PC-3 (cell line): ENCODE measurements at regions not wholly inside any gene's neighbourhood (a gene's known extent, or its start where the extent isn't known, plus 50 kb on each side); places are given as distances from the start of the nearest gene placed in this dataset.
A peak's percentile ranks its signal among the peaks of the same experiment; 100 is the strongest.
"Not testable (repeated sequence)": the region's sequence is repeated elsewhere in the genome, so short reads cannot be mapped to it uniquely, and the experiment has no call there.

Experiments
- ATAC-seq: fragments of 200-7000 bp; cut with Tn5 transposase; 2 replicates; pipeline ENCODE4 v1.9.1; 2020; ENCODE audit warnings: mild to moderate bottlenecking, moderate library complexity
- BruUV-seq: library from RNA; stranded (reverse); fragments of 400-500 nt; replicated peaks from 2 replicates; lab custom pipeline; 2021; lab: Mats Ljungman, UMichigan
- CTCF ChIA-PET: fragments of 300-600 bp; sonication (Branson Sonifier 250); formaldehyde crosslinking; loops from one replicate; lab custom pipeline; 2022; ENCODE audit warnings: antibody characterized with exemption; lab: Charles Lee
- POLR2A ChIA-PET: fragments of 300-600 bp; sonication (Branson Sonifier 250); formaldehyde crosslinking; loops from one replicate; lab custom pipeline; 2022; ENCODE audit warnings: antibody characterized with exemption; ENCODE audit not compliant: unreplicated experiment; lab: Charles Lee
- DNase-seq: peaks from one replicate; pipeline ENCODE4 v3.0.0-alpha.2; 2015
- H2AFZ ChIP-seq: fragments of 300-600 bp; sonication (generic); 2 replicates; pipeline ENCODE4 v1.6.0; 2016; ENCODE audit warnings: antibody characterized with exemption, low read length
- H3F3A ChIP-seq: fragments of 300-600 bp; sonication (generic); one replicate; pipeline ENCODE4 v1.6.0; 2017; ENCODE audit warnings: antibody characterized with exemption, low read length, control low read depth, mild to moderate bottlenecking; ENCODE audit not compliant: unreplicated experiment
- H3K27ac ChIP-seq: fragments of 300-600 bp; sonication (generic); 2 replicates; pipeline ENCODE4 v1.5.1; 2016; ENCODE audit warnings: mild to moderate bottlenecking, low read length
- H3K27me3 ChIP-seq: fragments of 300-600 bp; sonication (generic); 2 replicates; pipeline ENCODE4 v1.6.1; 2016; ENCODE audit warnings: low read length, mixed read lengths
- H3K36me3 ChIP-seq: fragments of 300-600 bp; sonication (generic); 2 replicates; pipeline ENCODE4 v1.6.1; 2016; ENCODE audit warnings: low read depth, mixed run types, low read length, mixed read lengths
- H3K4me1 ChIP-seq: fragments of 300-600 bp; sonication (generic); 2 replicates; pipeline ENCODE4 v1.5.1; 2016; ENCODE audit warnings: low read length; ENCODE audit not compliant: insufficient read depth
- H3K4me2 ChIP-seq: fragments of 300-600 bp; sonication (generic); 2 replicates; pipeline ENCODE4 v1.6.0; 2016; ENCODE audit warnings: low read length
- H3K4me3 ChIP-seq: fragments of 300-600 bp; sonication (generic); 2 replicates; pipeline ENCODE4 v1.5.1; 2016; ENCODE audit warnings: mild to moderate bottlenecking, low read length, mixed read lengths
- H3K79me2 ChIP-seq: fragments of 300-600 bp; sonication (generic); 2 replicates; pipeline ENCODE4 v1.6.1; 2017; ENCODE audit warnings: low read length, mixed read lengths
- H3K9ac ChIP-seq: fragments of 300-600 bp; sonication (generic); 2 replicates; pipeline ENCODE4 v1.6.0; 2016; ENCODE audit warnings: mild to moderate bottlenecking, low read length
- H3K9me2 ChIP-seq: fragments of 300-600 bp; sonication (generic); replicated peaks from 2 replicates; pipeline ENCODE4 v1.6.1; 2016; ENCODE audit warnings: mixed run types, low read length, mixed read lengths
- H3K9me3 ChIP-seq: fragments of 300-600 bp; sonication (generic); 2 replicates; pipeline ENCODE4 v1.6.1; 2016; ENCODE audit warnings: low read length, mixed read lengths
- H4K20me1 ChIP-seq: fragments of 300-600 bp; sonication (generic); 2 replicates; pipeline ENCODE4 v1.6.1; 2016; ENCODE audit warnings: low read length, mixed read lengths
- EZH2 ChIP-seq: fragments of 300-600 bp; sonication (generic); IDR thresholded peaks from one replicate; pipeline ENCODE4 v1.6.1; 2017; ENCODE audit warnings: antibody characterized with exemption, mild to moderate bottlenecking, low read length; ENCODE audit not compliant: unreplicated experiment
- EZH2phosphoT487 ChIP-seq: fragments of 300-600 bp; sonication (generic); IDR thresholded peaks from 2 replicates; pipeline ENCODE4 v1.6.1; 2018; ENCODE audit warnings: mild to moderate bottlenecking, antibody characterized with exemption, low read length, borderline replicate concordance
- intact Hi-C: fragments of 100-400 bp; cut with micrococcal nuclease; formaldehyde crosslinking; loops from 2 replicates; pipeline ENCODE4 v1.9.0; 2023
- TF ChIP-seq, protein P1 (sequence below): fragments of 300-600 bp; sonication (generic); conservative IDR thresholded peaks from 2 replicates; pipeline ENCODE4 v1.5.1; 2017; ENCODE audit warnings: antibody characterized with exemption, low read depth, mild to moderate bottlenecking, low read length

DNA sequence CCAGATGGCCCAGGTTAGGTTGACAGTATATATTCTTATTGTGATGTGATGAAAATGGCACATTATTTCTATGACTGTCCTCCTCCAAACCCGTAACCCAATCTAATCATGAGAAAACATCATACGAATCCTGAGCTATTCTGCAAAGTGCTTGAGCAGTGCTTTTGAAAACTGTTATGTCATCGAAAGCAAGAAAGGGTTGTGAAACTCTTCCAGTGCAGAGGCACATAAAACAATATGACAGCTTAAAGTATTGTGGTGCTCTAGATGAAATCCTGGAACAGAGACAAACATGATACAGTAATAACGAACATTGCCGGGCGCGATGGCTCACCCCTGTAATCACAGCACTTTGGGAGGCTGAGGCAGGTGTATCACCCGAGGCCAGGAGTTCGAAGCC, 1648.0 kb downstream of the STIM2 start:
- Histone ChIP-seq H3K27me3 (no peaks in the 10 kb centered on the region), H3K4me2 (no peak overlapping the region), H3K4me3 (no peak overlapping the region), H3K9me3 (no peaks in the 10 kb centered on the region), H4K20me1 (no peaks in the 10 kb centered on the region), H3F3A (no peaks in the 10 kb centered on the region), H3K27ac (no peak overlapping the region), H3K9ac (no peak overlapping the region), H3K9me2 (no peaks in the 10 kb centered on the region), H3K4me1 (no peaks in the 10 kb centered on the region), H3K36me3 (no peaks in the 10 kb centered on the region), H3K79me2 (no peaks in the 10 kb centered on the region), H2AFZ (no peak overlapping the region)
- TF ChIP-seq EZH2phosphoT487 (no peak), EZH2 (no peak)
- TF ChIP-seq, protein P1, sequence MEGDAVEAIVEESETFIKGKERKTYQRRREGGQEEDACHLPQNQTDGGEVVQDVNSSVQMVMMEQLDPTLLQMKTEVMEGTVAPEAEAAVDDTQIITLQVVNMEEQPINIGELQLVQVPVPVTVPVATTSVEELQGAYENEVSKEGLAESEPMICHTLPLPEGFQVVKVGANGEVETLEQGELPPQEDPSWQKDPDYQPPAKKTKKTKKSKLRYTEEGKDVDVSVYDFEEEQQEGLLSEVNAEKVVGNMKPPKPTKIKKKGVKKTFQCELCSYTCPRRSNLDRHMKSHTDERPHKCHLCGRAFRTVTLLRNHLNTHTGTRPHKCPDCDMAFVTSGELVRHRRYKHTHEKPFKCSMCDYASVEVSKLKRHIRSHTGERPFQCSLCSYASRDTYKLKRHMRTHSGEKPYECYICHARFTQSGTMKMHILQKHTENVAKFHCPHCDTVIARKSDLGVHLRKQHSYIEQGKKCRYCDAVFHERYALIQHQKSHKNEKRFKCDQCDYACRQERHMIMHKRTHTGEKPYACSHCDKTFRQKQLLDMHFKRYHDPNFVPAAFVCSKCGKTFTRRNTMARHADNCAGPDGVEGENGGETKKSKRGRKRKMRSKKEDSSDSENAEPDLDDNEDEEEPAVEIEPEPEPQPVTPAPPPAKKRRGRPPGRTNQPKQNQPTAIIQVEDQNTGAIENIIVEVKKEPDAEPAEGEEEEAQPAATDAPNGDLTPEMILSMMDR = no peak
- ChIA-PET CTCF (no interaction called here), POLR2A (no interaction called here)
- intact Hi-C loops = no loop called here
- BruUV-seq = no TSS peak
- ATAC-seq (no peak), DNase-seq (no peak)

DNA sequence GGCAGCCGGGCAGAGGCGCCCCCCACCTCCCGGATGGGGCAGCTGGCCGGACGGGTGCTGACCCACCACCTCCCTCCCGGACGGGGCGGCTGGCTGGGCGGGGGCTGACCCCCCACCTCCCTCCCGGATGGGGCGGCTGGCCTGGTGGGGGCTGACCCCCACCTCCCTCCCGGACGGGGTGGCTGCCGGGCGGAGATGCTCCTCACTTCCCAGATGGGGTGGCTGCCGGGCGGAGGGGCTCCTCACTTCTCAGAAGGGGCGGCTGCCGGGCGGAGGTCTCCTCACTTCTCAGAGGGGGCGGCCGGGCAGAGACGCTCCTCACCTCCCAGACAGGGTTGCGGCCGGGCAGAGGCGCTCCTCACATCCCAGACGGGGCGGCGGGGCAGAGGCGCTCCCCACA, 1654.1 kb downstream of the STIM2 start:
- H3K9ac ChIP-seq, H3K9me3 ChIP-seq, H3K27me3 ChIP-seq, H3F3A ChIP-seq, H3K79me2 ChIP-seq, ATAC-seq, H3K4me3 ChIP-seq, CTCF ChIA-PET, POLR2A ChIA-PET, H3K27ac ChIP-seq, H2AFZ ChIP-seq, H4K20me1 ChIP-seq, BruUV-seq, H3K9me2 ChIP-seq, H3K4me2 ChIP-seq, intact Hi-C loops, DNase-seq, H3K36me3 ChIP-seq, H3K4me1 ChIP-seq: not testable (repeated sequence)

DNA sequence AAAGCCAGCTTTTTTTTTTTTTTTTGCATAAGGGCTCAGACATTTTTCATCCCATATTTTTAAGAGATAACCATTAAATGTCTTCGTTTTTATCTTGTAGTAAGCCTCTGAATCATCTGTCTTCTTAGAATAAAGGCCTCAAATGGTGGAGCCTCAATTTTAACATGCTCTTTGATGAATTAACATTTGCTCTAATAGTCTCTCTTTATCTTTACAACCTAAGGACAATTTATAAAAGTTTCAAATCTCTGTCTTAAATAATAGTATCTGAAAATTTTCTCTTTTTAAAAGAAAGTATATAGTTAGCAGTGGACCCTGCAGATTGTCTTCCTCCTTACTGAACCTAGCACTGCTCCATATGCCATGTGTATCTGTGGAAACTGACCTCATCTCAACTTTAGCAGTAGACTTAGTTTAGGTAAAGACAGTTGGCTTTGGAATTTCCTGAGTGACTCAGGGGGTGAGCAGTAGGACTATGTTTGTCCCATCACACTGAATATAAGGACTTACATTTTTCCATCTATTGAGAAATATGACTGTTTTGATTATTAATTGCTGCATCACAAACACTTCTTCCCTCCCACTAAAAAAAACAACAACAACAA, 1658.0 kb downstream of the STIM2 start:
- Histone ChIP-seq H3K36me3 (no peaks in the 10 kb centered on the region), H3K9me2 (no peaks in the 10 kb centered on the region), H3K9ac (no peak overlapping the region), H4K20me1 (no peaks in the 10 kb centered on the region), H3K9me3 (no peaks in the 10 kb centered on the region), H3K4me2 (no peak overlapping the region), H3K4me1 (no peaks in the 10 kb centered on the region), H2AFZ (no peak overlapping the region), H3F3A (no peaks in the 10 kb centered on the region), H3K79me2 (no peaks in the 10 kb centered on the region), H3K27me3 (no peaks in the 10 kb centered on the region), H3K4me3 (no peak overlapping the region), H3K27ac (no peak overlapping the region)
- CTCF ChIA-PET = no interaction called here
- no TSS peak for BruUV-seq
- ATAC-seq = no peak
- POLR2A ChIA-PET = no interaction called here
- DNase-seq = peak; percentile 23
- intact Hi-C loops = no loop called here
- TF ChIP-seq, protein P1 = no peak
- TF ChIP-seq EZH2 (no peak), EZH2phosphoT487 (no peak)
